ENCODE measurements at regions not wholly inside any gene's neighbourhood (a gene's known extent, or its start where the extent isn't known, plus 50 kb on each side); places are given as distances from the start of the nearest gene placed in this dataset.

- TF ChIP-seq CTCF (IDR thresholded peaks at IDR 0.05; ENCODE audit: insufficient read depth, missing control alignments), result no peak
- DNase-seq (ENCODE audit: insufficient read length, low spot score) (no peak), FAIRE-seq (no peak)
Observed at GRCh38 chr6:21808551-21809242, 215.1 kb downstream of the SOX4 start.

GRCh38 chr6:21811484-21811883 is 217.9 kb downstream of the SOX4 start:
- FAIRE-seq (no peak), DNase-seq (ENCODE audit: insufficient read length, low spot score) (no peak)
- TF ChIP-seq CTCF (IDR thresholded peaks at IDR 0.05; ENCODE audit: insufficient read depth, missing control alignments), result no peak

GRCh38 chr6:21816231-21816630 is 222.7 kb downstream of the SOX4 start:
- DNase-seq (ENCODE audit: insufficient read length, low spot score) (no peak), FAIRE-seq (no peak)
- no peak for TF ChIP-seq CTCF (IDR thresholded peaks at IDR 0.05; ENCODE audit: insufficient read depth, missing control alignments)

GRCh38 chr6:21820442-21820841 is 226.9 kb downstream of the SOX4 start:
- DNase-seq (ENCODE audit: insufficient read length, low spot score) (no peak), FAIRE-seq (no peak)
- no peak for TF ChIP-seq CTCF (IDR thresholded peaks at IDR 0.05; ENCODE audit: insufficient read depth, missing control alignments)

GRCh38 chr6:21823371-21823770 is 229.8 kb downstream of the SOX4 start:
- FAIRE-seq (no peak), DNase-seq (ENCODE audit: insufficient read length, low spot score) (no peak)

GRCh38 chr6:21824431-21825177 is 231.1 kb downstream of the SOX4 start:
- TF ChIP-seq CTCF (IDR thresholded peaks at IDR 0.05; ENCODE audit: insufficient read depth, missing control alignments), result no peak
- FAIRE-seq (no peak), DNase-seq (ENCODE audit: insufficient read length, low spot score) (no peak)

More at GRCh38 chr6:21823371-21823770, 229.8 kb downstream of the SOX4 start:
- TF ChIP-seq CTCF (IDR thresholded peaks at IDR 0.05; ENCODE audit: insufficient read depth, missing control alignments), result no peak

- TF ChIP-seq CTCF (IDR thresholded peaks at IDR 0.05; ENCODE audit: insufficient read depth, missing control alignments), result no peak
- FAIRE-seq, result no peak
- DNase-seq (ENCODE audit: insufficient read length, low spot score), result no peak
Observed at GRCh38 chr6:21826023-21826422, 232.5 kb downstream of the SOX4 start.
